GM12892 (cell line): ENCODE measurements at regions not wholly inside any gene's neighbourhood (a gene's known extent, or its start where the extent isn't known, plus 50 kb on each side); places are given as distances from the start of the nearest gene placed in this dataset.

Experiments
- POLR2A ChIP-seq: IDR thresholded peaks from 2 replicates; pipeline ENCODE4 v1.6.1; 2011; ENCODE audit warnings: low read depth, low read length, control low read depth
- POLR2AphosphoS5 ChIP-seq: IDR thresholded peaks from 2 replicates; pipeline ENCODE4 v1.6.1; 2011; ENCODE audit warnings: low read depth, low read length, control low read depth
- TAF1 ChIP-seq: IDR thresholded peaks from 2 replicates; pipeline ENCODE4 v1.6.1; 2011; ENCODE audit warnings: low read depth, mild to moderate bottlenecking, control low read depth, low read length, borderline replicate concordance

DNA sequence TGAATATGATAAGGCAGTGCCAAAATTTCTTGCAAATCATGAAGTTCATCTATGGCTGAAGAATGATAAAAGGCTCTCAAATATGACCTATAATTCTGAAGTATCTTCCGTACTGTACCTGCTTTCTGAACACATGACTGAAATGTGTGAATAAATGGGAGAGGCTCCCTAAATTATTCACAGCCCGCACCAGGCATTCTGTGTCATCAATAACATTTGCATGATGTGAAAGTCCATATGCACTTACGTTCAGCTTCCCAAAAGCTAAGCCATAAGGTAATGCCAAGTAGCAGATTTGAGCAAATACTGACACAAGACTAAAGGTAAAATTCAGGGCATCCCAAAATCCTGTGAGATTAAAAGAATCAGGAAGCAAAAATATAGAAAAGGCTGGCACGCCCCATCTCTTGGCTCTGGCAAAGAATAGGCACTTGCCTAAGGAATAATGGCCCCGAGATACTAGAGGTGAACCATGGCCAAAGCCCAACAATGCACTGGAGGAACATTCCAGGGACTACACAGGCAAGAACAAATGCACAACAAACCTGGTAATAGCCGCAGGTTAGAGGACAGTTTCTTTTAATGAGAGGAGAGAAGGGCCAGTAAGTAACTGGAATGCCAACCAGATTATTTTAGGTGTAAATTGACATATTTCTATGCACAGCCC, 280.5 kb downstream of the IPMK start:
- no peak for TF ChIP-seq POLR2AphosphoS5
- no peak for TF ChIP-seq POLR2A
- no peak for TF ChIP-seq TAF1
